ENCODE measurements at regions not wholly inside any gene's neighbourhood (a gene's known extent, or its start where the extent isn't known, plus 50 kb on each side); places are given as distances from the start of the nearest gene placed in this dataset.

GRCh38 chr1:56189946-56190805, 389.2 kb downstream of the PLPP3 start:
- H3K4me3 ChIP-seq (ENCODE audit: low read depth, low read length), result no peak overlapping the region
- in situ Hi-C loops (cut with HindIII; ENCODE audit: low sequenced_read_pairs), result no loop called here
- TF ChIP-seq, protein P1, sequence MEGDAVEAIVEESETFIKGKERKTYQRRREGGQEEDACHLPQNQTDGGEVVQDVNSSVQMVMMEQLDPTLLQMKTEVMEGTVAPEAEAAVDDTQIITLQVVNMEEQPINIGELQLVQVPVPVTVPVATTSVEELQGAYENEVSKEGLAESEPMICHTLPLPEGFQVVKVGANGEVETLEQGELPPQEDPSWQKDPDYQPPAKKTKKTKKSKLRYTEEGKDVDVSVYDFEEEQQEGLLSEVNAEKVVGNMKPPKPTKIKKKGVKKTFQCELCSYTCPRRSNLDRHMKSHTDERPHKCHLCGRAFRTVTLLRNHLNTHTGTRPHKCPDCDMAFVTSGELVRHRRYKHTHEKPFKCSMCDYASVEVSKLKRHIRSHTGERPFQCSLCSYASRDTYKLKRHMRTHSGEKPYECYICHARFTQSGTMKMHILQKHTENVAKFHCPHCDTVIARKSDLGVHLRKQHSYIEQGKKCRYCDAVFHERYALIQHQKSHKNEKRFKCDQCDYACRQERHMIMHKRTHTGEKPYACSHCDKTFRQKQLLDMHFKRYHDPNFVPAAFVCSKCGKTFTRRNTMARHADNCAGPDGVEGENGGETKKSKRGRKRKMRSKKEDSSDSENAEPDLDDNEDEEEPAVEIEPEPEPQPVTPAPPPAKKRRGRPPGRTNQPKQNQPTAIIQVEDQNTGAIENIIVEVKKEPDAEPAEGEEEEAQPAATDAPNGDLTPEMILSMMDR (IDR thresholded peaks at IDR 0.05; ENCODE audit: low read depth, low read length, missing control alignments), result peak; percentile 28
- DNase-seq (ENCODE audit: low read depth), result no peak

DNA sequence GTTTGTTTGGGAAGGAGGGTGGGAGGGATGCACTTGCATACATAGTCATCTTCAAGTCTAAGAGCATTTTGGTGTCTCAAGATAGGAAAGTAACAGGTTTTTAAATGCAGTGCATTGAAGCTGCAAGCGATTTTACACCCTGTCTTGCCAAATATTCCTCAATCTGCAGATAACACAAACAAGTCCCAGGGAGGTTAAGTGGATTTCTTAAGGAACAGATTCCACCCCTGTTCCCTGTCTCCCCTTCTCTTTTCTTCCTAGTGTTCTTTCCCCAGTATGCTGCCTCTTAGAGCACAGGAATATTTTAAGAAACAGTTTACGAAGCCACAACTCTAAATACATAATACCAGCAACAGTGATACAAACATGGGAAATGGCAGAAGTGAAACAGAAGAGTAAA, 389.9 kb downstream of the PLPP3 start:
- TF ChIP-seq, protein P1 (IDR thresholded peaks at IDR 0.05; ENCODE audit: low read depth, low read length, missing control alignments), result no peak
- no peak overlapping the region for H3K4me3 ChIP-seq (ENCODE audit: low read depth, low read length)
- in situ Hi-C loops (cut with HindIII; ENCODE audit: low sequenced_read_pairs), result no loop called here
- no peak for DNase-seq (ENCODE audit: low read depth)

DNA sequence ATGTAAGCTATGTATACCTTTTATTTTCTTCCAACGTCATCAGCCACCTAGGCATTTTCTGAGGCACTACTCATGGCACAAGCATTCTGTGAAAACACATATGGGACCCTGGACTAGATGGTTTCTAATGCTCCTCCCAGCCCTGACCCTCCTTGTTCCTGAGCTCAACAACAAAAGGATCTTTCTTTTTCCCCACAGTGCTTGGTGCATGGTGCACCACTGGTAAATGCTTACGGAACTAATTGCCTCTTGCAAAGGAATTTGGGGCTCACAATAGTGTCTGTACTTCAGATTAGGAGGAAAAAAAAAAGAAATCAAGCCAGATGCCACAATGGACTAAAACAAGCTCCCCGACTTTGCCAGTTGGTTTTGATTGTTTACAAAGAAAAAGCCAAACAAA, 390.5 kb downstream of the PLPP3 start:
- no peak overlapping the region for H3K4me3 ChIP-seq (ENCODE audit: low read depth, low read length)
- TF ChIP-seq, protein P1 (IDR thresholded peaks at IDR 0.05; ENCODE audit: low read depth, low read length, missing control alignments), result no peak
- no peak for DNase-seq (ENCODE audit: low read depth)
- in situ Hi-C loops (cut with HindIII; ENCODE audit: low sequenced_read_pairs), result no loop called here

GRCh38 chr1:56188221-56188620, 391.1 kb downstream of the PLPP3 start:
- in situ Hi-C loops (cut with HindIII; ENCODE audit: low sequenced_read_pairs), result no loop called here
- H3K4me3 ChIP-seq (ENCODE audit: low read depth, low read length), result no peak overlapping the region
- TF ChIP-seq, protein P1 (IDR thresholded peaks at IDR 0.05; ENCODE audit: low read depth, low read length, missing control alignments), result no peak
- DNase-seq (ENCODE audit: low read depth), result no peak

GRCh38 chr1:56187405-56187804, 392.0 kb downstream of the PLPP3 start:
- in situ Hi-C loops (cut with HindIII; ENCODE audit: low sequenced_read_pairs), result no loop called here
- no peak overlapping the region for H3K4me3 ChIP-seq (ENCODE audit: low read depth, low read length)
- TF ChIP-seq, protein P1 (IDR thresholded peaks at IDR 0.05; ENCODE audit: low read depth, low read length, missing control alignments), result no peak
- DNase-seq (ENCODE audit: low read depth), result no peak

DNA sequence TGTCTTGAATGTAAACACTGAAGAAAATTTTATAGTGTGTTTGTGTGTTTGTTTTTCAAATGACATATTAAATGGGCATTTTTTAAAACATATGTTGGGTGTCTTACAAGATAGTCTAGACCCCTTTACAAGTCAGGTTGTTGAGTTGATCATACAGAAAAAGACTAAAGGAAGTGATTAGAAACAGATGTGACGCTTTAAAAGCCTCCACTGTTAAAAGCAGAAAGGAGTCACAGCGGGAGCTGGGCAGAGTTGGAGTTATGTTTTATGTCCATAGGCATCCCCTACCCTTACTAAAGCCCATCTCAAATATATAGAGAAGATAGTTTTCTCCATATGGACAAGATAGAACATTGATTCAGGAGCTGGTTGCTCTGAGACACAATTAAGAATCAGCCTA, 393.9 kb downstream of the PLPP3 start:
- TF ChIP-seq, protein P1 (IDR thresholded peaks at IDR 0.05; ENCODE audit: low read depth, low read length, missing control alignments), result no peak
- no peak overlapping the region for H3K4me3 ChIP-seq (ENCODE audit: low read depth, low read length)
- no peak for DNase-seq (ENCODE audit: low read depth)
- in situ Hi-C loops (cut with HindIII; ENCODE audit: low sequenced_read_pairs), result no loop called here

Measured in astrocyte of the cerebellum (primary cell).